Ascending aorta (tissue), 2 donors: ENCODE measurements at regions not wholly inside any gene's neighbourhood (a gene's known extent, or its start where the extent isn't known, plus 50 kb on each side); places are given as distances from the start of the nearest gene placed in this dataset.

ENCODE experiments used
- DNase-seq, 2 donors: peaks; one replicate each; pipeline ENCODE4 v3.0.0-alpha.2; 2019; ENCODE audit warnings: low spot score in 2 of 2
- H3K27ac ChIP-seq, 2 donors: fragments of 200-600 bp; sonication (generic); one replicate each; pipeline ENCODE4 v1.5.1; 2016 to 2017; ENCODE audit warnings: mild to moderate bottlenecking in 1 of 2
- H3K27me3 ChIP-seq: fragments of 200-600 bp; sonication (generic); one replicate; pipeline ENCODE4 v1.5.1; 2017
- H3K36me3 ChIP-seq, 2 donors: fragments of 200-600 bp; sonication (generic); one replicate each; pipeline ENCODE4 v1.5.1; 2016
- H3K4me1 ChIP-seq, 2 donors: fragments of 200-600 bp; sonication (generic); one replicate each; pipeline ENCODE4 v1.5.1; 2016 to 2017; ENCODE audit warnings: mild to moderate bottlenecking in 1 of 2
- H3K4me3 ChIP-seq, 2 donors: fragments of 200-600 bp; sonication (generic); one replicate each; pipeline ENCODE4 v1.5.1; 2016 to 2017; ENCODE audit warnings: mild to moderate bottlenecking in 1 of 2
- H3K9me3 ChIP-seq, 2 donors: fragments of 200-600 bp; sonication (generic); one replicate each; pipeline ENCODE4 v1.5.1; 2016
- intact Hi-C: fragments of 100-400 bp; cut with DNase I; formaldehyde crosslinking; loops from one replicate; pipeline ENCODE4 v1.15.1; 2023
- TF ChIP-seq, protein P1 (sequence below), 3 experiments: fragments of 200-600 bp in 2 of 3; fragments of 450-650 bp in 1 of 3; sonication (generic) in 2 of 3; IDR thresholded peaks; one replicate each; pipeline ENCODE4 v1.5.1; 2016 to 2019; ENCODE audit warnings: antibody characterized with exemption in 3 of 3, mild to moderate bottlenecking in 1 of 3, moderate library complexity in 1 of 3

DNA sequence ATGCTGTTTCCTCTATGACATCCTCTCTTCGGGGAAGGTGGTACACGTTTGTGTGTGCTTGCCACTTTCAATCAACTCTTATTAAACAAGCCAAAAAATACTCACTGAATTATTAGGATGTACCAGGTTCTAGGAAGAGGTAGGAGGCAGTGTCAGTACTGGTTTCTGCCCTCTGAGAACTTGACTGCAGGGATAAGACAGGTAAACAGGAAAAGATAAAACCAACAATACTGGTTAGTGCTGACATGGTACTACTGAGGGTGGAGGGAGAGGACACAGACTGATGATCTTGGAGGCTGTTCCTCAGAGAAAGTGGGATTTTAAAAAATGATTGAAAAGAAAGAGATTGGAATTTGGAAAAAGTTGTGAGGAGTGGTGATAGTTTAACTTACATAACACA lies 295.2 kb upstream of the PWP1 start:
- intact Hi-C loops = no loop called here
- TF ChIP-seq, protein P1, sequence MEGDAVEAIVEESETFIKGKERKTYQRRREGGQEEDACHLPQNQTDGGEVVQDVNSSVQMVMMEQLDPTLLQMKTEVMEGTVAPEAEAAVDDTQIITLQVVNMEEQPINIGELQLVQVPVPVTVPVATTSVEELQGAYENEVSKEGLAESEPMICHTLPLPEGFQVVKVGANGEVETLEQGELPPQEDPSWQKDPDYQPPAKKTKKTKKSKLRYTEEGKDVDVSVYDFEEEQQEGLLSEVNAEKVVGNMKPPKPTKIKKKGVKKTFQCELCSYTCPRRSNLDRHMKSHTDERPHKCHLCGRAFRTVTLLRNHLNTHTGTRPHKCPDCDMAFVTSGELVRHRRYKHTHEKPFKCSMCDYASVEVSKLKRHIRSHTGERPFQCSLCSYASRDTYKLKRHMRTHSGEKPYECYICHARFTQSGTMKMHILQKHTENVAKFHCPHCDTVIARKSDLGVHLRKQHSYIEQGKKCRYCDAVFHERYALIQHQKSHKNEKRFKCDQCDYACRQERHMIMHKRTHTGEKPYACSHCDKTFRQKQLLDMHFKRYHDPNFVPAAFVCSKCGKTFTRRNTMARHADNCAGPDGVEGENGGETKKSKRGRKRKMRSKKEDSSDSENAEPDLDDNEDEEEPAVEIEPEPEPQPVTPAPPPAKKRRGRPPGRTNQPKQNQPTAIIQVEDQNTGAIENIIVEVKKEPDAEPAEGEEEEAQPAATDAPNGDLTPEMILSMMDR (IDR thresholded peaks at IDR 0.05) = no peak
- H3K4me3 ChIP-seq = no peak overlapping the region
- no peaks in the 10 kb centered on the region for H3K27me3 ChIP-seq
- no peaks in the 10 kb centered on the region for H3K36me3 ChIP-seq
- peaks cover 0 to 4% of the 10 kb centered on the region in 2 donors for H3K9me3 ChIP-seq
- H3K27ac ChIP-seq = no peak overlapping the region
- H3K4me1 ChIP-seq = no peaks in the 10 kb centered on the region
- DNase-seq = no peak

DNA sequence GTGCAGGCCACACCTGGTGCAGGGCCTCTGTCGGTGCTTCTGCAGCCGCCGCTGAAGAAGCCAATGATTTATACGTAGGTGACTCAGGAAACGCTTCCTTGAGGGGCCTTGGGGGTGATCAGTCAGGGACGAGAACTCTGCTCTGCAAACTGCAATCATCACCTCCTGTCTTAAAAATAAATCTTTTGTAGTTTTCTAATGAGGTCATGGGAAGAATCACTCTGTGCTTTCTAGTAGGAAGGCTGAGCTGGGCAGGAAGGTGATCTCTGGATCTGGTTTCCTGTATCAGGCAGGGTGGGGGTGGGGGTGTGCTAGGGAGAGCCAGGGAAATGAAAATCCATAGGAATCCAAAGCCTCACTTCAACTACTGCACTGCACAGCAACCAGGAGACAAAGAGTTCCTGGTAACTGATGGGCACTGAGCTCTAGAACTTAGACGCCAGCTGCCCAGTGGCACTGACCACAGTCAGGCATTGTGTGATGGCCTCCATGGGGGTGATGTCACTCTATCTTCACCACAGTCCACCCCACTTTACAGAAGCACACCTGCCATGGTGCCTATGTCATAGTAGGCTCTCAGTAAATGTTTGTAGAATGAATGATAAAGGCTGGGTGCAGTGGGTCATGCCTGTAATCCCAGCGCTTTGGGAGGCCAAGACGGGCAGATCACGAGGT lies 292.4 kb upstream of the PWP1 start:
- intact Hi-C loops = no loop called here
- H3K4me3 ChIP-seq = no peak overlapping the region

DNA sequence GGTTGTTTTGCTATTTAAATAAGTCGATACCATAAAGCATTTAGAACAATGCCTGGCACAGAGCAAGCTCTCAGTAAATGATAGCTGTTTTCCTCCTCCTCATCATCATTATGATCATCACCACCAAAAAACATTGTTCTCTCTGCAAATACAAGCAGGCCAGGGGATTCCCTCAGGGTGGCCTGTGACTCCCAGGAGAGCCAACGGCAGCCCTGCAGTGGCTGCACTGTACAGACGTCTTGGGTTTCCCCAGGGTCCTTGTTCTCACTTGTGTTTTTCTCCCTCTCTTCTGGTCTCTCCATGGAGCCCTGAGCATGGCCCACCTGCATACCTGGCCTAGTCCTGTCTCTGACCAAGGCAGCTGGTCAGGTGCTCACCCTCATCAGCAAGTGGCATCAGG lies 290.9 kb upstream of the PWP1 start:
- Histone ChIP-seq H3K27ac (no peak overlapping the region), H3K9me3 (no peaks in the 10 kb centered on the region), H3K27me3 (no peaks in the 10 kb centered on the region), H3K4me3 (no peak overlapping the region), H3K36me3 (no peaks in the 10 kb centered on the region), H3K4me1 (no peaks in the 10 kb centered on the region)
- intact Hi-C loops = no loop called here
- TF ChIP-seq, protein P1 (IDR thresholded peaks at IDR 0.05) = no peak
- no peak for DNase-seq

More for the DNA sequence above, 292.4 kb upstream of the PWP1 start:
- DNase-seq = no peak
- Histone ChIP-seq H3K4me1 (no peaks in the 10 kb centered on the region), H3K27ac (no peak overlapping the region), H3K9me3 (peaks cover 0 to 4% of the 10 kb centered on the region in 2 donors), H3K36me3 (no peaks in the 10 kb centered on the region), H3K27me3 (no peaks in the 10 kb centered on the region)
- TF ChIP-seq, protein P1 (IDR thresholded peaks at IDR 0.05) = no peak

DNA sequence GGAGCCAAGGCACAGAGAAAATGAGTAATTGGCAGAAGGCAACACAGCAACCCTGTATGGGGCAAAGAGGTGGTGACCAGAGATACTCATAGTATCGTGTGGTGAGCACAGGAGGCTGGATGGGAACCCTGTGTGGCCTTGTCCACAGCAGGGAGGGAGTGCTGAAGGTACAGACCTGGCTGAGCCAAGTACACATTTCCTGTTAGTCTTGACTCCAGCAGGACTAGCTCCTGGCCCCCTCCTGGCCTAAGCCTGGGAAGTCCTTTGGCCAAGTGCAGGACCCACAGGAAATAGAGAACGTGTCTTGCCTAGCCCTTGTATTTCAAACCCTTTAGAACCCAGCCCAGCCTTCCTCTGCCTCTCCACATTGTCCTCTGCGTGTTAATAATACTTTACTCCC lies 289.8 kb upstream of the PWP1 start:
- no peaks in the 10 kb centered on the region for H3K9me3 ChIP-seq
- H3K4me1 ChIP-seq = no peaks in the 10 kb centered on the region
- intact Hi-C loops = no loop called here
- H3K27ac ChIP-seq = no peak overlapping the region
- DNase-seq = no peak
- no peaks in the 10 kb centered on the region for H3K27me3 ChIP-seq
- H3K36me3 ChIP-seq = no peaks in the 10 kb centered on the region
- TF ChIP-seq, protein P1 (IDR thresholded peaks at IDR 0.05) = no peak
- no peak overlapping the region for H3K4me3 ChIP-seq

DNA sequence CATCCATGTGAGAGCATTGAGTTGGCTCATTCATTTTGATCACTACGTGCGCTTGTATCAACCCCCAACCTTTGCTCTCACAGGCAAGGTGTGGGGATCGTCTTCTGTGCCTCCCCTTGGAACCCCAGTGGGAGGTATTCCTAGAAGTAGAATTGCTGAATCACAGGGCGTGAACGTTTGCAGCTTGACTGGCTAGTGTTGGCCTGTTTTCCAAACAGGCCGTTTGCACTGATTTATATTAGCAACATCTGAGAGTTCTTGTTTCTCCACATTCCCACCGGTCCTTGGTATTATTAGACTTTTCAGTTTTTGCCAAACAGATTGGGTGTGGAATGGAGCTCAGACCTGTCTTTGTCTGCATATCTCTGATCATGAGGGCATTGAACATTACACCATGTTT lies 288.6 kb upstream of the PWP1 start:
- TF ChIP-seq, protein P1 (IDR thresholded peaks at IDR 0.05) = no peak
- no peaks in the 10 kb centered on the region for H3K9me3 ChIP-seq
- no peak overlapping the region for H3K27ac ChIP-seq
- no peak for DNase-seq
- no peaks in the 10 kb centered on the region for H3K4me1 ChIP-seq
- intact Hi-C loops = no loop called here
- no peak overlapping the region for H3K4me3 ChIP-seq
- no peaks in the 10 kb centered on the region for H3K36me3 ChIP-seq
- no peaks in the 10 kb centered on the region for H3K27me3 ChIP-seq
